NCI-H2171 (cell line): ENCODE measurements at regions not wholly inside any gene's neighbourhood (a gene's known extent, or its start where the extent isn't known, plus 50 kb on each side); places are given as distances from the start of the nearest gene placed in this dataset.
"Not testable (repeated sequence)": the region's sequence is repeated elsewhere in the genome, so short reads cannot be mapped to it uniquely, and the experiment has no call there.

ENCODE experiments used
- DNase-seq: peaks from one replicate; lab custom pipeline; 2025; lab: John Stamatoyannopoulos, UW

DNA sequence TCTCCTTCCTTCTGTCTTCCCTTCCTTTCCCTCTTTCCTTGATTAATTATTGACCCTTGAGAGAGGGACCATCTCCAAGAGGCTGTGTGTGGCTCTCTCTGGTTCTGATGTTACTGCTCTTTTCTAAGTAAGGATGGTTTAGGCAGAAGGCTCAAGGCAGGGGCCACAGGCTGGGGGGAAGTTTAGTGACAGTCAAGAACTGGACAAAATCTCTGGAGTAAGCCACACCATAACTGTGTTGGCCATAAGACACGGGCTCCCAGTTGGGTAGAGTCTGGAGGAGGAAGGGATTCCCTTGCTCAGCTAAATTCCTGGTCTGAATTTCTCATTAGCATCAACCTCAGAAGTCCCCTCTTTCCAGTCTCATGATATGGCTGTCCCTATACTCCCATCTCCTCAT is 74.7 kb downstream of the BUD13 start:
- DNase-seq, result no peak

DNA sequence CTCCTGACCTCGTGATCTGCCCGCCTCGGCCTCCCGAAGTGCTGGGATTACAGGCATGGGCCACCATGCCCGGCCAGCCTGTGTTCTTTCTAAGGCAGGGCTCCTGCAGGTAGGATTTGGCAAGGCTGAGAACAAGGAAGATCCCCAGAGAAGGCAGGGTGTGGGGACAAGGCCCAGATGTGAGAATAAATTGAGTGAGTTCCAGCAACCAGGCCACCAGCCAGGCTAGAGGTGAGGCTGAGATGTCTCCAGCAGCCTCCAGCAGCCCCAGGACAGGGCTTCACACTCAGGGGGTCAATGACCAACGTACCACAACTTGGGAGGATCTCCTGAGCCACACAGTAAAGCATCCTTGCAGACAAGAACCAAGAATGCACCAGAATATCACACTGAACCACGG is 75.1 kb downstream of the BUD13 start:
- no peak for DNase-seq

GRCh38 chr11:116697011-116697410 is 75.8 kb downstream of the BUD13 start:
- no peak for DNase-seq

DNA sequence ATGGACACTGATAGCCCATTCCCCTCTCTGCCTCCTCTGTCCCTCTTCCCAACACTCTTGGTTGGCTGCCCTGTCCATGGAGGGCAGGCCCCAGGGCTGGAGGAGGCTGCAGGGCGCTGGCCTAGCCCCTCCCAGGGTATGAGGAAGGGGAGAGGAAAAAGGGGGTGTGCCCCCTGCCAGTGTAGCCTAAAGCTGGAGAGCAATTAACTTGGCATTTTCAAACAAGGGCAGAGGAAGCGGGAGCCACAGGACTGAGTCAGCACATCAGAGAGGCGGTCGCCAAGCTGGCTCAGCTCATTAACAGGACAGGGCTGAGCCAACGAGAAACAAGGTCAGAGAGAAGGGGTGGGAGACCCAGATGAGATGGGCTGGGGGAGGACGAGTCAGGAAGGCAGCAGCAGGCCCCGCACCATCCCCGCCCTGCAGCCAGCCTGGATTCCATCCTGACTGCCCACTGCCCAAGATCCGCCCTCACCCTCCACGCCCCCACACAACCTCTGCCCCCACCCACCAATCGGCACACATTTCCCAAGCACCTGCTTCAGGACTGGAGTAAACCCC is 76.3 kb downstream of the BUD13 start:
- DNase-seq, result no peak

- no peak for DNase-seq
Observed at GRCh38 chr11:116695657-116696254, 77.0 kb downstream of the BUD13 start.

GRCh38 chr11:116694815-116695590 is 77.8 kb downstream of the BUD13 start:
- no peak for DNase-seq

GRCh38 chr11:116694349-116694725 is 78.5 kb downstream of the BUD13 start:
- no peak for DNase-seq

GRCh38 chr11:116693593-116694348 is 79.0 kb downstream of the BUD13 start:
- no peak for DNase-seq

DNA sequence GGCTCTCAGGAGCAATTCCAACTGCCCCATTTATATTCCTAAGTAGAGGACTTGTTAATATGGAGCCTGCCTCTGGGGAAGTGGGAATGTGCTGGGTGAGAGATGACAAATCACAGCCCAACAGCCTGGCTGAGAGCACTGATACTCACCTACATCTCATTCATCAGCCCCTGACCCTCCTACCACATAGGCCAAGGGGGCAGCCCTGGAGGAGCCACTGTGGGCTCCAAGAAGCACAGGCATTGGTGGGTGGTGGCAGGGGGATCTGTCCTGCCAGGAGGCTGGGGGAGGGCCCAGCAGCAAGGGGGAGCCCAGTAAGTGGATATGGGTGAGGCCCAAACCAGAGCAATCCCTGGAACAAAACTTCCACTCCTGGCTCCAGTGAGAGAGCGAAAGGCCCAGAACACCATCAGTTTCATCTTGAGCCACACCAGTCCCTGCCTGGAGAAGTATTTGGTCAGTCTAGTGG is 79.7 kb downstream of the BUD13 start:
- DNase-seq, result no peak

DNA sequence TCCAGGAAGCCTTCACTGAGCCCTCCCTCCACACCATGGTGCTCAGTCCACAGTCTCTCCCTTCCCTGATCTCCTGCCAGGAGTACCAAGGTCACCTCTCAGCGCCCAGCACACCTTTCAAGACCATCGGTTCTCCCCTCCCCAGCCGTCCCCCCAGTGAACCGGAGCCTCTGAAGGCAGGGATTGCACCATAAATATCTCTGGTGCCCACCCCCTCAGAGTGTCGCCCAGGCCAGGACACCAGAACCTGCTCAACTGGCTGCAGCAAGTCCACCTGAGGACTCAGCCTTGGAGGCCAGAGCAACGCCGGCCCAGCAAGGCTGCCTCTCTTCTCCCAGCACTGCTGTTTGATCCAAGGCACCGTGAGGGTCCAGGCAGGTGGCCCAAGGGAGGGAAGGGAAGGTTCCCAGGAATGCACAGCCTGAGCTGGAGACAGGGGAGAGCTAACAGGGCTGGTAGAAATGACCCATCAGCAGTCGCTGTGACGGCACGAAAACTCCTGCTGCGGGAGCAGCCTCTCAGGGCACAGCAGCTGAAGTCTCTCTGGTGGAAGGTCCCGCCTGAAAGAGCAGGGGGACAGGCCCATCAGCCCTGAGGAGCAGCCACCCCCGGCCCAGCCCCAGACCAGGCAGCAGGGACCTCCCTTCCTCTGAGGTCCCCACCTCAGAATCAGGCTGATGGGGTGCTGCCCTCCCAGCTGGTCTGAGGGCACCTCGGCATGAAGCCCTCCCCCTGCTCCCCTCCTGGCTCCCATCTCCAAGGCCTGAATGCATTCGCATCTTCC is 80.3 kb downstream of the BUD13 start:
- no peak for DNase-seq

GRCh38 chr11:116691771-116692177 is 81.0 kb downstream of the BUD13 start:
- DNase-seq, result peak; percentile 62

- no peak for DNase-seq
Observed at GRCh38 chr11:116690611-116691010, 82.2 kb downstream of the BUD13 start.

- DNase-seq, result no peak
Observed at GRCh38 chr11:116689413-116690127, 83.2 kb downstream of the BUD13 start.

- DNase-seq, result no peak
Observed at GRCh38 chr11:116688202-116688540, 84.6 kb downstream of the BUD13 start.

DNA sequence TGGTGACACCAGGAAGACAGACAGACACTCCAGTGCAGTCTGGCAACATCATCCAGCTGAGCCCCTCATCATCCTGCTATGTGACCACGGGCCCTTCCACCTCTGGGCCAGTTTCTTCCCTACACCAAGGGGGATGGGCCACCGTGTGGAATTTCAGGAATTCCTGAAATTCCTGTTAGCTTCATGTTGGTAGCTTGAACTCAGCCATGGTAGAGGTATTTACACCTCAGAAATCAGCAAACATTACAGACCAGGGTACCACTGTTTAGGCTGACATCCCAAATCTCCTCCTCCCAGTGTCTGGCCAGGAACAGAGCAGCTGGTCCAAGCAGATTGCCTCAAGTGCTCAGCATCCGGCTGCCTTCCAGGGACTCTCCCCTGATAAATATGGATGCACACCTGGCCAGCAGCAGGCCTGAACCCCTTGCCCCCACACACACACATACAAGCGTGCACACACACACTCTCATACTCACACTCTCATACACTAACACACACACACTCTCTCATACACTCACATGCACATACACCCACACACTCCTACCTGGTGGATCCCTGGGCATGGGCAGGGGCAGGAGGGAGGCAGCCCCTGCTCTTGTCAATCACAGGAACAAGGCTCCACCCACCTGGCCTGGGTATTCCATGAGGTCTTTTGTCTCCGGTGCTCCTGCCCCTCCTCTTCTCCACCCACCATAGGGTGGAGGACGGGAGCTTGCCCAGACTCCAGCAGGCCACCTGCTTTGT is 85.2 kb downstream of the BUD13 start:
- peak; percentile 79 for DNase-seq

GRCh38 chr11:116686866-116687265 is 85.9 kb downstream of the BUD13 start:
- peak; percentile 80 for DNase-seq

- no peak for DNase-seq
Observed at GRCh38 chr11:116683982-116684381, 88.8 kb downstream of the BUD13 start.

DNA sequence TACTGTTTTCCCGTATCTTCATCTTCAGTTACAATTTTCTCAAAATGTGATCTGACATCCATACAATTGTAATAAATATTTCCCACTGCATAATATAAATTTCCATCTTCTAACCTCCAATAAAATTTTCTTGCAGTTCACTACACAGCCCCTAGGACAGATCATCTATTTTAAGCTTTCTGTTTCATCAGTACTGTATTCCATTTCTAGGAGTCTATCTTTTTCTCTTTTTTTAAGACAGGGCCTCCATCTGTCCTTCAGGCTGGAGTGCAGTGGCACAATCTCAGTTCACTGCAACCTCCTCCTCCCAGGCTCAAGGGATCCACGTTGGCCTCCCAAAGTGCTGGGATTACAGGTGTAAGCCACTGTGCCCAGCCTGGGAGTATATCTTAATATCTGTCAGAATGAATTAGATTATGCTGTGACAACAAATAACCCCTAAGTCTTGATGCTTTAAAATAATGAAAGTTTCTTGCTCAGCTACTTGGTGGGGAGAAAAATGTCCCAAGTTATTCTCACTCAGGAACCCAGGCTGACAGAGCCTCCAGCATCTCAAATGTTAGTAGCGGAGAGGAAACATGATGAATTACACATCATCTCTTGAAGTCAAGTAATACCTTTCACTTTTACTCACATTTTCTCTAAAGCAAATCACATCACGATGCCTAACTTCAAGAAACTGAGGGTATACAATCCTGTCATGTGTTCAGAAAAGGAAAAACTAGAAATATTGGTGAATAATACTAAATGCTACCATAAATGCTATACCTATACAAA is 92.2 kb downstream of the BUD13 start:
- DNase-seq, result no peak

GRCh38 chr11:116678887-116679286 is 93.9 kb downstream of the BUD13 start:
- DNase-seq, result no peak

DNA sequence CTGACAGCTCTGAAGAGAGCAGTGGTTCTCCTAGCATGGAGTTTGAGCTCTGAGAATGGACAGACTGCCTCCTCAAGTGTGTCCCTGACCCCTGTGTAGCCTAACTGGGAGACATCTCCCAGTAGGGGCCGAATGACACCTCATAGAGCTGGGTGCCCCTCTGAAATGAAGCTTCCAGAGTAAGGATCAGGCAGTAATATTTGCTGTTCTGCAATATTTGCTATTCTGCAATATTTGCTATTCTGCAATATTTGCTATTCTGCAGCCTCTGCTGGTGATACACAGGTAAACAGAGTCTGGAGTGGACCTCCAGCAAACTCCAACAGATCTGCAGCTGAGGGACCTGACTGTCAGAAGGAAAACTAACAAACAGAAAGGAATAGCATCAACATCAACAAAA is 105.5 kb downstream of the BUD13 start:
- not testable (repeated sequence) for DNase-seq
